Gastrocnemius medialis (tissue), 4 donors: ENCODE measurements at regions not wholly inside any gene's neighbourhood (a gene's known extent, or its start where the extent isn't known, plus 50 kb on each side); places are given as distances from the start of the nearest gene placed in this dataset.

ENCODE experiments used
- ATAC-seq, 2 donors: fragments of 150-250 bp; one replicate each; pipeline ENCODE4 v1.9.1; 2016
- DNase-seq, 2 donors: peaks; one replicate each; pipeline ENCODE4 v3.0.0-alpha.2; 2019
- H3K27ac ChIP-seq, 4 donors: fragments of 200-600 bp; sonication (generic); 1 replicate in 1 of 4; 2 replicates in 3 of 4; pipeline ENCODE4 v1.5.1; 2016 to 2018; ENCODE audit warnings: mild to moderate bottlenecking in 2 of 4, moderate library complexity in 1 of 4
- H3K27me3 ChIP-seq, 3 donors: fragments of 200-600 bp; sonication (generic) in 2 of 3; 1 replicate in 1 of 3; 2 replicates in 2 of 3; pipeline versions ENCODE4 v1.5.1 to v1.6.0; 2016 to 2019; ENCODE audit warnings: mild to moderate bottlenecking in 1 of 3, moderate library complexity in 1 of 3
- H3K36me3 ChIP-seq, 2 donors: fragments of 200-600 bp; sonication (generic) in 1 of 2; one replicate each; pipeline ENCODE4 v1.5.1; 2017 to 2018
- H3K4me1 ChIP-seq, 2 donors: fragments of 200-600 bp; sonication (generic) in 1 of 2; one replicate each; pipeline ENCODE4 v1.5.1; 2016 to 2017; ENCODE audit warnings: mild to moderate bottlenecking in 2 of 2
- H3K4me3 ChIP-seq, 4 donors: fragments of 200-600 bp; sonication (generic) in 3 of 4; 1 replicate in 1 of 4; 2 replicates in 3 of 4; pipeline ENCODE4 v1.5.1; 2016 to 2019; ENCODE audit warnings: mild to moderate bottlenecking in 2 of 4
- H3K9me3 ChIP-seq, 3 donors: fragments of 200-600 bp; sonication (generic) in 2 of 3; 1 replicate in 1 of 3; 2 replicates in 2 of 3; pipeline ENCODE4 v1.5.1; 2016 to 2019
- POLR2A ChIP-seq, 2 donors: fragments of 450-650 bp; IDR thresholded peaks; one replicate each; pipeline ENCODE4 v1.6.1; 2017; ENCODE audit warnings: antibody characterized with exemption in 2 of 2, mild to moderate bottlenecking in 2 of 2, moderate library complexity in 2 of 2
- in situ Hi-C, 4 donors: fragments of 200-750 bp; cut with MboI; loops; one replicate each; pipeline versions ENCODE4 v1.15.0 to v1.8.0; 2017; ENCODE audit warnings: low sequenced_read_pairs in 4 of 4
- intact Hi-C: fragments of 100-400 bp; cut with DNase I; formaldehyde crosslinking; loops from one replicate; pipeline ENCODE4 v1.15.1; 2023; ENCODE audit warnings: low total_unique reads
- TF ChIP-seq, protein P1 (sequence below), 5 experiments: fragments of 450-650 bp in 3 of 5; fragments of 200-600 bp in 2 of 5; sonication (generic) in 2 of 5; IDR thresholded peaks in 4 of 5; conservative IDR thresholded peaks in 1 of 5; 1 replicate in 4 of 5; 2 replicates in 1 of 5; pipeline ENCODE4 v1.5.1; 2016 to 2019; ENCODE audit warnings: antibody characterized with exemption in 5 of 5, mild to moderate bottlenecking in 3 of 5, moderate library complexity in 3 of 5

DNA sequence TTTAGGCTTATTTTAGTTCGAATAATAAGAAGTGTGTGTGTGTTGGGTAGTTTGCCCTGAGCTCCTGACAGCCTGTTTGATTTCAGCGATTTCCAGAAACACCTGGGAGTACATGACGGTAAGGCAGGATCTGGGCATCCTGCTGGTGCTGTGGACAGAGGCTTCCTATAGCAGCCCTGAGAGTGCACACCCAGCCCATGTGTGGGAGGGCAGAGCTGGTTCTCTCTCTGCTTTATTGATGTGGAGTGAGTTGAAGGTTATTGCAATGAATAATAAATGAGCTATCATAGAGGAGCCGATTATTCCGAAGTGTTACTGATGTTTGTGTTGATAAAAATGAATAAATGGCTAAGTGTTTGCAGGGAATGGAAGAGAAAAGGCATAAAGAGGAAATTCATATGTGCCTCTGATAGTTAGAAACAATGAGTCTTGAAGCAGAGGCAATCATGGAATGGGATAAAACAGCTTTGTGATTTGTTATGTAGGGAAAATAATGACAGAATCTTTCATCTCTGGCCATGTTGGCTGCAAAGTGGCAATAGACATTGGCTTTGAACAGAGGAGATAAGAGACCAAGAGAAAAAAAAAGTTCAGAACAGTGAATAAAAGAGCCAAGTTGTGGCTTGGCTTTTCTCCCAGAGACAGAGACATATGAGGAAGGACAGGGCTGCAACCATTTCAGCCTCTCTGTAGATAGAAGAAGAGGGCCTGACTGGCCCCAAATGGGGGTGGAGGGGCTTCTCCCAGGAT, 166.2 kb upstream of the CHD6 start:
- no peak for DNase-seq

DNA sequence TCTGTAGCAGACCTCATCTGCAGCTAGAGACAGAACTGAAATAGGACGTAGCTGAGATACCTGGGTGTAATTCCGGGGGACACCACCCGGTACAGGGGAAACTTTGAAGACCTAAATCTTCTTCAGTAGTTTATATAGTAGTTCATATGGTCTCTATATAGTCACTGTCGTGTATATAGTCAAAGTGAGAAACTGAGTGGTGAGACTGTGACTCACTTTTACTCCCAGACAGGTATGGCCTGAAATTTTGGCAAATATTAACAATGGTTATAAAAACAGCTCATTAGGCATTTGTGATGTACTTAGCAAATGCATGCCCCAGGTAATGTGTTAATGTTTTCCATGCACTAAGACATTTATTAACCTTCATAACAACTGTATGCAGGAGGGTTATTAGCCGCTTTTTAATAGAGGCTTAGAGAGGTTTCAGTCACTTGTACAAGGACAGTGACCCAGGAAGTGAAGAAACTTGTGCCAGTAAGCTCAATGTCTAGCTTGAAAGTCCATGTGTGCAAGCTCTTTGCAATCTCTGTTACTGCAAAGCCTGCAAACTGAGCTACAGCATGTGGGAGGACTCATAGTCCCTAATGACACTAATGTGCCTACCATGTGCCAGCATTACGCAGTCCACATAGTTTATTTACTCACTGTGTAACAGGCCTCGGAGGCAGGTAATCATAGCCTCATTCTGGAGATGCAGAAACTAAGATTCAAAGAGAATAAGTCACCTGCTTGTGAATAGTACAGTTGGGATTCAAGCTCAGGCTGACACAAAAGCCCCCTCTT, 165.4 kb upstream of the CHD6 start:
- intact Hi-C loops: no loop called here
- in situ Hi-C loops: no loop called here
- ATAC-seq (no peak), DNase-seq (no peak)
- Histone ChIP-seq H3K4me1 (no peaks in the 10 kb centered on the region), H3K27ac (no peak overlapping the region), H3K27me3 (no peaks in the 10 kb centered on the region), H3K36me3 (no peaks in the 10 kb centered on the region), H3K4me3 (no peak overlapping the region), H3K9me3 (no peaks in the 10 kb centered on the region)
- TF ChIP-seq, protein P1, sequence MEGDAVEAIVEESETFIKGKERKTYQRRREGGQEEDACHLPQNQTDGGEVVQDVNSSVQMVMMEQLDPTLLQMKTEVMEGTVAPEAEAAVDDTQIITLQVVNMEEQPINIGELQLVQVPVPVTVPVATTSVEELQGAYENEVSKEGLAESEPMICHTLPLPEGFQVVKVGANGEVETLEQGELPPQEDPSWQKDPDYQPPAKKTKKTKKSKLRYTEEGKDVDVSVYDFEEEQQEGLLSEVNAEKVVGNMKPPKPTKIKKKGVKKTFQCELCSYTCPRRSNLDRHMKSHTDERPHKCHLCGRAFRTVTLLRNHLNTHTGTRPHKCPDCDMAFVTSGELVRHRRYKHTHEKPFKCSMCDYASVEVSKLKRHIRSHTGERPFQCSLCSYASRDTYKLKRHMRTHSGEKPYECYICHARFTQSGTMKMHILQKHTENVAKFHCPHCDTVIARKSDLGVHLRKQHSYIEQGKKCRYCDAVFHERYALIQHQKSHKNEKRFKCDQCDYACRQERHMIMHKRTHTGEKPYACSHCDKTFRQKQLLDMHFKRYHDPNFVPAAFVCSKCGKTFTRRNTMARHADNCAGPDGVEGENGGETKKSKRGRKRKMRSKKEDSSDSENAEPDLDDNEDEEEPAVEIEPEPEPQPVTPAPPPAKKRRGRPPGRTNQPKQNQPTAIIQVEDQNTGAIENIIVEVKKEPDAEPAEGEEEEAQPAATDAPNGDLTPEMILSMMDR (IDR thresholded peaks at IDR 0.05 in 4 of 5, conservative IDR thresholded peaks at IDR 0.05 in 1 of 5): no peak
- no peak for TF ChIP-seq POLR2A (IDR thresholded peaks at IDR 0.05)

More for the DNA sequence above, 166.2 kb upstream of the CHD6 start:
- in situ Hi-C loops: no loop called here
- TF ChIP-seq POLR2A (IDR thresholded peaks at IDR 0.05): no peak
- TF ChIP-seq, protein P1 (IDR thresholded peaks at IDR 0.05 in 4 of 5, conservative IDR thresholded peaks at IDR 0.05 in 1 of 5): no peak
- Histone ChIP-seq H3K9me3 (no peaks in the 10 kb centered on the region), H3K4me1 (no peaks in the 10 kb centered on the region), H3K27ac (no peak overlapping the region), H3K27me3 (no peaks in the 10 kb centered on the region), H3K36me3 (no peaks in the 10 kb centered on the region), H3K4me3 (no peak overlapping the region)
- ATAC-seq: no peak
- intact Hi-C loops: no loop called here

DNA sequence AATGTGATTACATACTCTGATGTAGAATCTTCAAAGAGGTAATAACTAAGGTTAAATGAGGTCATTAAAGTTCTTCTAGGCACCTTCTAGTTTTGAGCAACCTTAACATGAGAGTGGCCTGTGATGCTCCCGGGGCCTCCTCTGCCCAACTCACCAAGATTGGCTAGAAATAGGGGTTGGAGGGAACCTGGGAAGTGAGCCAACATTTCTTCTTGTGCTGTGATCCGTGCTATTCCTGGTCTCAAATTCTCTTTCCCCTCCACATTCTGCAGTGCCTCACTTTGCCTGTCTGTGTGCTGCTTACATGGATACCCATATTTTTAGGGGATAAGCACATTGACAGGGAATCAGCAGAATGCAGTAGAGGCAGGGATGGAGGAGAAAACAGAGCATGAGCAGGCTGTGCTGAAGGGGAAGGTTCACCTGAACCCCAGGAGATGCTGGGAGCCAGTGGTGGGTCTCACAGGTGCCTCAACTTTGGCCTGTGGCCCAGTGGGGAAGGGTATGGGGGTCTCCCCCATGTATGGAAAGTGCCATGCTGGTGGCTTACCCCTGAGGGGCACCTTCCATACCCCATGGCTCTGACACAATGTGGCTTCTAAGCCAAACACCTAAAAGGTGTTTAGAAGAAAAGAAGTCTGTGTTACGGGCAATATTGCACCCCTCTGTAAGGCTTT, 164.7 kb upstream of the CHD6 start:
- in situ Hi-C loops: no loop called here
- Histone ChIP-seq H3K36me3 (no peaks in the 10 kb centered on the region), H3K27ac (no peak overlapping the region), H3K9me3 (no peaks in the 10 kb centered on the region), H3K4me3 (no peak overlapping the region), H3K4me1 (no peaks in the 10 kb centered on the region), H3K27me3 (no peaks in the 10 kb centered on the region)
- no peak for TF ChIP-seq POLR2A (IDR thresholded peaks at IDR 0.05)
- TF ChIP-seq, protein P1 (IDR thresholded peaks at IDR 0.05 in 4 of 5, conservative IDR thresholded peaks at IDR 0.05 in 1 of 5): no peak
- intact Hi-C loops: no loop called here
- DNase-seq: no peak
- no peak for ATAC-seq

DNA sequence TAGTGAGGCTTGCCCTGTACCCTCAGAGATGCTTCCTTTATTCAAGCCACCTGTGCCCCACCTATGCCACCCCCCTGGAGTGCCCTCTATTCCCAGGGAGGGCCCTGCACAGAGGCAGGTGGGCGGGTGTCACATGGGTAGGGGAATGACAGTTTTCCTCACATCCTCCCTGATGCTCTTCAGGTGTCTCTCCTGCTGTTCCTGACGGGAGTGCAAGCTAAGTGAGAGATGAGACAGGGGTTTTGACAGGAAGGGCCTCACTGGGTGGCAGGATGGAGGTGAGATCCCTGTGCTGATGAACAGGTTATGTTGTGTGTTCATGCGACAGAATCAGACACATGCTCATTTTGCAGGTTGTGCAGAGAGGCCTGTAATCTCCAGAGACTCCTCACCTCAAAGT, 164.1 kb upstream of the CHD6 start:
- no peaks in the 10 kb centered on the region for H3K36me3 ChIP-seq
- intact Hi-C loops (no loop called here), in situ Hi-C loops (no loop called here)
- no peaks in the 10 kb centered on the region for H3K4me1 ChIP-seq
- no peak for ATAC-seq
- no peak overlapping the region for H3K4me3 ChIP-seq
- DNase-seq: no peak
- no peaks in the 10 kb centered on the region for H3K9me3 ChIP-seq
- TF ChIP-seq, protein P1 (IDR thresholded peaks at IDR 0.05 in 4 of 5, conservative IDR thresholded peaks at IDR 0.05 in 1 of 5): no peak
- no peak for TF ChIP-seq POLR2A (IDR thresholded peaks at IDR 0.05)
- H3K27ac ChIP-seq: no peak overlapping the region
- H3K27me3 ChIP-seq: no peaks in the 10 kb centered on the region
